Breast epithelium (tissue), 3 donors: ENCODE measurements at regions not wholly inside any gene's neighbourhood (a gene's known extent, or its start where the extent isn't known, plus 50 kb on each side); places are given as distances from the start of the nearest gene placed in this dataset.

Experiments
- CTCF ChIP-seq, 3 donors: fragments of 450-650 bp; IDR thresholded peaks; one replicate each; pipeline ENCODE4 v1.5.1; 2016 to 2017; ENCODE audit warnings: antibody characterized with exemption in 3 of 3, mild to moderate bottlenecking in 3 of 3, moderate library complexity in 3 of 3
- POLR2A ChIP-seq: fragments of 450-650 bp; IDR thresholded peaks from one replicate; pipeline ENCODE4 v1.6.1; 2016; ENCODE audit warnings: antibody characterized with exemption, mild to moderate bottlenecking, moderate library complexity
- POLR2AphosphoS5 ChIP-seq, 3 donors: sonication (generic); formaldehyde crosslinking; IDR thresholded peaks; one replicate each; pipeline ENCODE4 v1.6.1; 2017; ENCODE audit warnings: antibody characterized with exemption in 3 of 3

- TF ChIP-seq CTCF (IDR thresholded peaks at IDR 0.05), result no peak
- no peak for TF ChIP-seq POLR2AphosphoS5 (IDR thresholded peaks at IDR 0.05)
- TF ChIP-seq POLR2A, result no peak
Observed at GRCh38 chr9:23539311-23539710, 286.7 kb downstream of the ELAVL2 start.
